Breast epithelium (tissue), 4 donors: ENCODE measurements at regions not wholly inside any gene's neighbourhood (a gene's known extent, or its start where the extent isn't known, plus 50 kb on each side); places are given as distances from the start of the nearest gene placed in this dataset.

ENCODE experiments used
- DNase-seq, 2 donors: peaks; one replicate each; pipeline ENCODE4 v3.0.0-alpha.2; 2019; ENCODE audit warnings: low spot score in 2 of 2
- H3K27ac ChIP-seq, 2 donors: fragments of 200-600 bp; sonication (generic) in 1 of 2; one replicate each; pipeline ENCODE4 v1.5.1; 2016 to 2019; ENCODE audit warnings: mild to moderate bottlenecking in 1 of 2
- H3K27me3 ChIP-seq, 2 donors: fragments of 200-600 bp; sonication (generic) in 1 of 2; one replicate each; pipeline versions ENCODE4 v1.5.1 to v1.6.0; 2017 to 2019; ENCODE audit warnings: control low read depth in 1 of 2, mild to moderate bottlenecking in 1 of 2
- H3K36me3 ChIP-seq: fragments of 200-600 bp; one replicate; pipeline ENCODE4 v1.5.1; 2019
- H3K4me1 ChIP-seq, 2 donors: fragments of 200-600 bp; sonication (generic); one replicate each; pipeline ENCODE4 v1.5.1; 2016 to 2019; ENCODE audit warnings: control low read depth in 1 of 2
- H3K4me3 ChIP-seq, 3 donors: fragments of 200-600 bp; sonication (generic); 1 replicate in 2 of 3; 2 replicates in 1 of 3; pipeline ENCODE4 v1.5.1; 2016 to 2019; ENCODE audit warnings: mild to moderate bottlenecking in 3 of 3, moderate library complexity in 2 of 3
- H3K9me3 ChIP-seq, 2 donors: fragments of 200-600 bp; sonication (generic) in 1 of 2; one replicate each; pipeline ENCODE4 v1.5.1; 2016 to 2019; ENCODE audit warnings: control low read depth in 1 of 2
- CTCF ChIP-seq, 3 donors: fragments of 450-650 bp; IDR thresholded peaks; one replicate each; pipeline ENCODE4 v1.5.1; 2016 to 2017; ENCODE audit warnings: antibody characterized with exemption in 3 of 3, mild to moderate bottlenecking in 3 of 3, moderate library complexity in 3 of 3
- POLR2A ChIP-seq: fragments of 450-650 bp; IDR thresholded peaks from one replicate; pipeline ENCODE4 v1.6.1; 2016; ENCODE audit warnings: antibody characterized with exemption, mild to moderate bottlenecking, moderate library complexity
- POLR2AphosphoS5 ChIP-seq, 3 donors: sonication (generic); formaldehyde crosslinking; IDR thresholded peaks; one replicate each; pipeline ENCODE4 v1.6.1; 2017; ENCODE audit warnings: antibody characterized with exemption in 3 of 3
- intact Hi-C: fragments of 100-400 bp; cut with DNase I; formaldehyde crosslinking; loops from one replicate; pipeline ENCODE4 v1.15.1; 2023; ENCODE audit warnings: low total_unique reads

GRCh38 chr22:49490692-49491091, 337.0 kb downstream of the BRD1 start:
- H3K9me3 ChIP-seq, result no peaks in the 10 kb centered on the region
- no peaks in the 10 kb centered on the region for H3K36me3 ChIP-seq
- no peak overlapping the region for H3K4me3 ChIP-seq
- intact Hi-C loops, result no loop called here
- H3K27me3 ChIP-seq, result peaks cover 0 to 6% of the 10 kb centered on the region in 2 donors
- TF ChIP-seq CTCF (IDR thresholded peaks at IDR 0.05) (no peak), POLR2AphosphoS5 (IDR thresholded peaks at IDR 0.05) (no peak), POLR2A (no peak)
- no peak overlapping the region for H3K27ac ChIP-seq
- no peak for DNase-seq
- no peaks in the 10 kb centered on the region for H3K4me1 ChIP-seq

- H3K4me3 ChIP-seq, result no peak overlapping the region
- peaks cover 0 to 6% of the 10 kb centered on the region in 2 donors for H3K27me3 ChIP-seq
- H3K9me3 ChIP-seq, result no peaks in the 10 kb centered on the region
Observed at GRCh38 chr22:49489821-49490220, 337.9 kb downstream of the BRD1 start.

GRCh38 chr22:49488943-49489342, 338.7 kb downstream of the BRD1 start:
- no peak for TF ChIP-seq CTCF (IDR thresholded peaks at IDR 0.05)
- no peak for DNase-seq
- Histone ChIP-seq H3K4me3 (no peak overlapping the region), H3K27me3 (peaks cover 0 to 8% of the 10 kb centered on the region in 2 donors), H3K36me3 (no peaks in the 10 kb centered on the region), H3K27ac (no peak overlapping the region), H3K9me3 (no peaks in the 10 kb centered on the region), H3K4me1 (no peaks in the 10 kb centered on the region)
- intact Hi-C loops, result no loop called here

More at GRCh38 chr22:49489821-49490220, 337.9 kb downstream of the BRD1 start:
- intact Hi-C loops, result no loop called here
- H3K36me3 ChIP-seq, result no peaks in the 10 kb centered on the region
- no peak for DNase-seq
- TF ChIP-seq POLR2AphosphoS5 (IDR thresholded peaks at IDR 0.05) (no peak), CTCF (IDR thresholded peaks at IDR 0.05) (no peak), POLR2A (no peak)
- H3K4me1 ChIP-seq, result no peaks in the 10 kb centered on the region
- H3K27ac ChIP-seq, result no peak overlapping the region

- no peaks in the 10 kb centered on the region for H3K4me1 ChIP-seq
- H3K36me3 ChIP-seq, result no peaks in the 10 kb centered on the region
- no peak overlapping the region for H3K27ac ChIP-seq
- intact Hi-C loops, result no loop called here
- no peak overlapping the region for H3K4me3 ChIP-seq
- H3K27me3 ChIP-seq, result peaks cover 0 to 18% of the 10 kb centered on the region in 2 donors
- H3K9me3 ChIP-seq, result no peaks in the 10 kb centered on the region
- DNase-seq, result no peak
- TF ChIP-seq POLR2AphosphoS5 (IDR thresholded peaks at IDR 0.05) (no peak), CTCF (IDR thresholded peaks at IDR 0.05) (no peak), POLR2A (no peak)
Observed at GRCh38 chr22:49487950-49488349, 339.7 kb downstream of the BRD1 start.

GRCh38 chr22:49486225-49486624, 341.4 kb downstream of the BRD1 start:
- intact Hi-C loops, result no loop called here
- Histone ChIP-seq H3K27me3 (peaks cover 0 to 31% of the 10 kb centered on the region in 2 donors), H3K36me3 (no peaks in the 10 kb centered on the region), H3K4me3 (no peak overlapping the region), H3K4me1 (peaks cover 0 to 3% of the 10 kb centered on the region in 2 donors), H3K9me3 (no peaks in the 10 kb centered on the region), H3K27ac (no peak overlapping the region)
- DNase-seq, result no peak
- TF ChIP-seq POLR2AphosphoS5 (IDR thresholded peaks at IDR 0.05), result no peak
- no peak for TF ChIP-seq POLR2A
- no peak for TF ChIP-seq CTCF (IDR thresholded peaks at IDR 0.05)
